ENCODE measurements at regions not wholly inside any gene's neighbourhood (a gene's known extent, or its start where the extent isn't known, plus 50 kb on each side); places are given as distances from the start of the nearest gene placed in this dataset.

DNA sequence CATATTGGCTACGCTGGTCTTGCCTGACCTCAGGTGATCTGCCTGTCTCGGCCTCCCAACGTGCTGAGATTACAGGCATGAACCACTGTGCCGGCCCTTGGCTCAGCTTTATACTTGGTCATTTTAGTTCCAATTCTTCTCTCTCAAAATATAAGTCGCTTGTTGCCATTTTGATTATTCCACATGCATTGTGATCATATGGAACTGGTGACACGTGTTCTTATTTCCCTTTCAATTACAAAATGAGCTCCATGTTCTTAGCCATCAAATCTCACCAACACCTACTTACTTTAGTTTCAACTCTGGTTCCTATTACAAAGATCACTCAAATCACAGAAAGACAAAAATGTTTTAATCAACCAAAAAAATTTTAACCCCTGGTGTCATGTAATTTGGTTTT, 1711.7 kb downstream of the TP53TG3F start:
- no peak for DNase-seq

DNA sequence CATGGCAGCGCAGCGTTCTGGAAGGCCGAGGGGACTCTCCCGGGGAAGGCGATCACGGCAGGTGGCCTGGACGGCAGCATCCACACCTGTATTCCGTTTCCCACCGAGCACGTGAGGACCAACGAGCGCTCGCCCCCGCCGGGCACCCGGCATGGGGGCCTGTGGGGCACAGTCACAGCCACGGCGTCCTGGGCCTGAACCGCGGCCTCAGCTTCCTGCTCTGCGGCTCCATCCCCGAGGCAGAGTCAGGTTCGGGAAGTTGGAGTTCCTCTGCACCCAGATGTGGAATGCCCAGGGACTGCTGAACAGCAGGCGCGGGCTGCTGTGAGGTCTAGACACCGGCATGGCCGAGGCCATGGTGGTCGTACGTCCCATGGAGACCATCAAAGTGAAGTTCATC, 1713.9 kb downstream of the TP53TG3F start:
- DNase-seq, result no peak

GRCh38 chr16:35174016-35174415, 1714.6 kb downstream of the TP53TG3F start:
- DNase-seq, result no peak

DNA sequence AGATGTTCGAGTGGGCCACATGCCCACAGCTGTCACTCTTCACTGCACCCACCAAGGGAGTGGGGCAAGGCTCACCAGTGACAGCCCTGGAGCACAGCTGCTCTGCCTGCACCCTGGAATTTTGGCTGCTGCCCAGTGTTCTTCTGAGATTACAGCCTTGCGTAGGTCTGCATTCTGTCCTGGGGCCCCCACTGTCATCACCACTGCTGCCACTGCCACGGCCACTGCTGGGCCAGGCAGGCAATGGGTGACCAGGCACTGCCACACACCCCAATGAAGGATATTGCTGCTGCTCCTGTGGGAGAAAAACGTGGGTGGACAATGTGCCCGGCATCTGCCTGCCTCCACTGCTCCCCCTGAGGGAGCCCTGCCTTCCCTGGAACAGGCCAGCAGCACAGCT, 1717.0 kb downstream of the TP53TG3F start:
- DNase-seq, result no peak

DNA sequence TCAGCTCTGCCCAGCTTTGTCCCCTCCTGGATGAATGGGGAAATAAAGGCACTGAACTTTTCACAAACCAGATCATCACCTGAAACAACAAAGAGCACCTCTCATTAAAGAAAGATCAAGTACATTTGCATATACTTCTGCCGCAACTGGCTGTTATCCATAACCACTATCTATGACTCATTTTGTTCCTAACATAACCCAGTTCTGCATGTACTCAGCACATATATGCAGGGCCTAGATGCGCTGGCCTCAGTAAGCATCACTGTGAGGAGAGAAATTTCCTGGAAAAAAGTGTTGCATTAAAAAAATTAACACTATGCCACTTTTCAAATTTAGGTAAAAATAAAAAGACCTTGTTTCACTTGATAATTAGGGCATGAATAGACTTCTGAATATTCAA, 1718.4 kb downstream of the TP53TG3F start:
- DNase-seq, result no peak

DNA sequence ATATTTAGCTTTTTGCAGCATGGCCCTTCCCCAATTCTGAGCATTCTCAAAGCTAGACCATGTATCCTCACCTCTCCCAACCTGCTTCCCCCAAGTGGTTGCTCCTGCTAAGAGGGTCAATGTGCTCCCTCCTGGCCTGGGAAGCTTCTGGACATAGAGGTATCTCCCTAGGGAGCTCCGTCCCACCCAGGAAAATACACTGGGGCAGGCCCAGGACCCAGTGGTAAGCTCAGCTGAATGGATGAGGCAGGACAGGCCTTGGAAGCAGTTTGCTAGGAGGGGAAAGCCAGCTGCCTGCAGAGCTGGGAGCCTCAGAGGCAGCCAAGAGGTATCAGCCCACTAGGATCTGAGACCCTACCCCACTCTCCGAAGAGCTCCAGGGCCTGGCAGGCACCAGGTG, 1721.6 kb downstream of the TP53TG3F start:
- DNase-seq, result no peak

DNA sequence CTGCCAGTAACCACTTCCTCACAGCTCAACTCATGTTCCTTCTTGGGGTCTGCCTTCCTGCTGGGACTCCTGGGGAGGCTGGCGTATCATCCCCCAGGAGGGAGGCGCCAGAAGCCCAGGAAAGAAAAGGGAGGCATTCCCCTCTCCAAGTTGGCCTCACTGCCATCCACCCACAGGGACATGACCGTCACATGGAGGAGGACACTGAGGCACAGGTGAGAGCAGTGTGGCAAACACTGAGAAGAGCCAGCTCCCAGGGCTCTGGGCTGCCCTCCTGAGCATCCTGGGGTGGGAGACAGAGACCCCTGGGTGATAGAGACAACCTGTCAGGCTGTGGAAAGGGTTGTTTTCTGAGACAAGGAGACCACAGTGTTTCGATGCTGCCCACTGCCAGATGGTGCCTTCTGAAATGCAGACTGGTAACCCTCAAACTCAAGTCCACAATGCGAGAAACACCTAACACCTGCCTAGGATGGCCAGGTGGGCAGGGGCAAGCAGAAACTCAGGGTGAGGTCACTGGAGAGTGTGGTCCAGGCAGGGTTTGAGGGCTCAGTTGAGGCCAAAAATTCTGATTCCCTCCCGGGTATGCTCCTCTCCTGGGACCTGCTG, 1722.1 kb downstream of the TP53TG3F start:
- no peak for DNase-seq

GRCh38 chr16:35182043-35182677, 1722.7 kb downstream of the TP53TG3F start:
- DNase-seq, result no peak

DNA sequence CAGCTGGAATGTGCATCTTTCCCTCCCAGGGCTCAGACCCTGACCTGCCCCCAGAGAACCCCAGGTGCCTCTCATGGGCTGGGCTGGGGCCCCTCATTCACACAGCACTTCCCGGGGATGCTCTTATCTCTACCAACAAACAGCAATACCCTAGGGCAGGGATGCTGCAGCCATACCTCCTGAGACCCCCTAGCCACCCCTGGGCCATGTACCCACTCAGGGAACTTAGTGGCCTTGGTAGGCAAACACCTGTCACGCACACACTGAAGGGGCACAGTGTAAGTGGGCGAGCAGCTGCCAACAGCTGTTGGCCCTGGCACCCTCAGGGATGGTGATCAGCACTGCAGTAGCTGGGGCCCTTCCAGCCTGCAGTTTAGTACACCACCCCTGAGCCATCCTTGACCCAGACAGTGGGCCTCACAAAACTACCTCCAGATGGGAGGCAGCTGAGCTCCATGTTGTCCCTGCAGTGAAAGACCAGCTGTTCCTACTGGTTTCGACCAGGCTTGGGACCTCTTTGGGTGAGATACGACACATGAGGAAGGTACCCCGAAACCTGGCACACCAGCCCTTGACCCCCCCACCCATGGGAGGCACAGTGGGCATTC, 1723.6 kb downstream of the TP53TG3F start:
- no peak for DNase-seq

GRCh38 chr16:35184356-35184870, 1725.0 kb downstream of the TP53TG3F start:
- no peak for DNase-seq

DNA sequence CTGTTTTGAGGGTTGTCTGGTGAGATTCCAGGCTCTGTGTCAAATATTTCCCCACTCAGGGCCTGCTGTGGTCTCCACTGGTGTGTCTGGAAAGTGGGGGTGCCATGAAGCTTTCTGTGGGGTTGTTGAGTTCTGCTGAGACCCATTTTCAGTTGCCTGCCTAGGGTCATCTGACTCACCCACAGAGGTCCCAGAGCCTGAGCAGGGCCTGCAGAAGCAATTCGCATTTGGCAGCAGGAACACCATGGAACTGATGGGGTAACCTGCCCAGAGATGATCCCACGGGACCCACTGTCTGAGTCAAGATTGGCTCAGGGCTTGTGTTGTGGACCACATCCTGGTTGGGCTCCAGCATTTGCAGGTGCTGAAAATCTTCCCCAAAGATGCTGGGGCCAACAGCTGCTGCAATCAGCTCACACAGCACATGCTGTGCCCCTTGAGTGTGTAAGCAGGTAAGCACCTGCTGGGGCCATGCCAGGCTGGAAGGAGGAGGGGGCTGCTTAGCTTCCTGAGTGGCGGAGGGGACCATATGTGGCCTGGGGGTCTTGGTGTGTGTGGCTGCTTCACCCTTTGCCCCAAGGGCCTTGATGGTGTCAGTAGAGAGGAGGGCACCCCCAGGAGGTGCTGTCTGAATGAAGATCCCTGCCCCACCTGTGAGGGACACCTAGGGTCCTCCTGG, 1726.1 kb downstream of the TP53TG3F start:
- no peak for DNase-seq

DNA sequence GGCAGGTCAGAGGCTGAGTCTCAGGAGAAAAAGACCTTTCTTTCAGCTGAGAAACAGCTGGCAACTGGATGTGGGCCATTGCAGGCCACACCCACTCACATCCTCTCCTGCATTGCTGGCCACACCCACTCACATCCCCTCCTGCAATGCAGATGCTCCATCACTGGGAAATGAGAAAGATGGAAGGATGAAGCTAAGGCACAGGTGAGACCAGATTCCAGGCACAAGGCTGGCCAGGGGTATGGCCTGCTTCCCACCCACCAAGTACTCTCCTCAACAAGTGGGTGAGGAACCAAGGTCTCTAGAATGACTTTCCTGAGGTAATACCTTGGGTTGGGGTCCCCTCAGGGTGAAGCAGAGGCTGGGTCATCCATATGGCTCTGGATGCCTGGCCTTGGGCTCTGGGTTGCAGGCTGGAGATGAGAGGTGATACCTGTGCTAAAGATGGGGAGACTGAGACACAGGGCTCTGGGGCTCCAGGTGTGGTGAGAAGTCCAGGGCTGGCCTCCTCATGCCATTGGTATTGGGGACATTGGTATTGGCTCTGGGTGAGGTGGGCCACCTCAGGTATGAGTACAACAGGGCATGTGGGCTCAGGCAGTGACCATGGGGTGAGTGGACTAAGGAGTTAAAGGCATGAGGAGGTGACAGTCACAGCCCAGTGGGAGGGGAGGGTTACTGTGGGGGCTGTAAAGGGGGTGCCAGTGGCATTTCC, 1726.8 kb downstream of the TP53TG3F start:
- no peak for DNase-seq

DNA sequence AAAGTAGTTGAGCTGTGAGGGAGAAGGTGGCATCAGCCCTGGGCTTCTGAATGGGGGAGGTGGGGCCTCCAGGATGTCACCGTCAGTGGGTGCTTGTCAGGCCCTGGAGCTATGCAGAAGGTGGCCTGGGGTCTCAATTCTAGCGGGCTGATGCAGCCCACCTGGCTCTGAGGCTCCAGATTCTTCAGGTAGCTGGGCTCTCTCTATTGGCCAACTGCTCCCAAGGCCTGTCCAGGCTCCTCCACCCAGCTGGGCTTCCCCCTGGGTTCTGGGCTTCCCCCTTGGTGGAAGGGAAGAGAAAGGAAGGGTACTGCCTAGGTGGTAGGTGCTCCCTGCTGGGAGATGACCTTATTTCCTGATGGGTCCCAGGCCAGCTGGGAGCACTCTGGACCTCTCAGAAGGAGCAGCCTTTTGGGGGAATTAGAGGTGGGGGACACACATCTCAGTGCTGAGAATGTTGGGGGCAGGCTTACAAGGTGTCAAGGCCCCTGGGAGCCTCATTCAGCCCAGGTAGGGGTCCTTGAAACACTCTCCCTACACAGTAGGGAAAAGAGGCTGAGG, 1728.3 kb downstream of the TP53TG3F start:
- no peak for DNase-seq

- no peak for DNase-seq
These were observed 1729.1 kb downstream of the TP53TG3F start for GRCh38 chr16:35188288-35189155.

- no peak for DNase-seq
These were observed 1733.6 kb downstream of the TP53TG3F start for GRCh38 chr16:35192993-35193392.

GRCh38 chr16:35193956-35194355, 1734.5 kb downstream of the TP53TG3F start:
- no peak for DNase-seq

- DNase-seq, result no peak
These were observed 1735.3 kb downstream of the TP53TG3F start for GRCh38 chr16:35194681-35195080.

GRCh38 chr16:35195173-35195863, 1735.9 kb downstream of the TP53TG3F start:
- no peak for DNase-seq

- no peak for DNase-seq
These were observed 1736.4 kb downstream of the TP53TG3F start for GRCh38 chr16:35195864-35196216.

DNA sequence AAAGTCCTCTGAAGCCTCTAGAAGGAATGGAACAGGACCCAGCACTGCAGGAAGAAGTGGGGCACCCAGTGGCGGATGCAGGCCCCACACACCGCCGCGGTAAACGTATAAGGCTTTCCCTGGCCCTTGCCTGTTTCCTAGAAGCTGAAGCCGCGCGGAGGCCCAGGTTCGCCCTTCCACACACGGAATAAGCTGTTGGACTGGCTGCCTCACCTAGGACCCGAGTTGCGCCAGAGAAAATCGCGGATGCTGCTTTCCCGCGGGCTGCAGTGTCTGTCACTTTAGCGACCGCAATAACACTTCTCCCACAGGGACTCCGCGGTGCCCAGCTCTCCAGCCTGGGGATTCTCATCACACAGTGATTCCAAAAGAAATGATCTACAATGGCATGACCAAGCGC, 1736.9 kb downstream of the TP53TG3F start:
- DNase-seq, result no peak

DNA sequence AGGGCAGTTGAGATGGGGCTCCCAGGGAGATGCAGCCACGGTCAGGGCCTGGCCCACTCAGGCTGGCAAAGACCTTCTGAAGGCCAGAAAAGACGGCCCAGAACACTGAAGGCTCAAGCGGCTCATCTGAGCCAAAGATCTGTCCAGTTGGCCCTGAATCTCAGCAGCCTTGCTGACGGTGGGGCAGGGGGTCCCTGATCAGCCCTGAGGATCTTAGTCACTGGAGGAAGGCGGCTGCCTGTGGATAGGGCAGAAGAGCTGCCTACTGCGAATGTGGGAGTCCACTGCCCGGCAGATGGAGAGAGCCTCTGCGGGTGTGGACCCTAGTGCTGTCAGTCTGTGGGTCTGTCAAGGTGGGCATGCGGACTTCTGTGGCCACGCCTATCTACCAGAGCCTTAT, 1738.2 kb downstream of the TP53TG3F start:
- DNase-seq, result no peak
